ENCODE measurements at regions not wholly inside any gene's neighbourhood (a gene's known extent, or its start where the extent isn't known, plus 50 kb on each side); places are given as distances from the start of the nearest gene placed in this dataset.

- peaks cover 3% of the 10 kb centered on the region for H3K9me3 ChIP-seq (ENCODE audit: control insufficient read depth, insufficient read depth, low read length)
- no peaks in the 10 kb centered on the region for H3K27me3 ChIP-seq (ENCODE audit: control insufficient read depth, insufficient read depth, low read length)
- Mint-ChIP-seq H3K27ac (no peak overlapping the region), H3K4me1 (no peaks in the 10 kb centered on the region), H3K36me3 (no peaks in the 10 kb centered on the region), H3K27me3 (ENCODE audit: low read depth in 2 of 2) (no peaks in the 10 kb centered on the region), H3K4me3 (no peak overlapping the region), H3K9me3 (peaks cover 4 to 6% of the 10 kb centered on the region in 2 donors)
- no peaks in the 10 kb centered on the region for H3K4me1 ChIP-seq (ENCODE audit: control insufficient read depth, insufficient read depth, low read length)
- intact Hi-C loops (cut with micrococcal nuclease) = no loop called here
- no peaks in the 10 kb centered on the region for H3K36me3 ChIP-seq (ENCODE audit: control insufficient read depth, insufficient read depth, low read length)
- DNase-seq (no peak), ATAC-seq (no peak)
- no peak for TF ChIP-seq CTCF (IDR thresholded peaks at IDR 0.05)
- H3K4me3 ChIP-seq (ENCODE audit: low read length) = no peak overlapping the region
- no peak overlapping the region for H3K27ac ChIP-seq (ENCODE audit: low read length)
Measured at GRCh38 chr3:22986958-22987357, 216.2 kb upstream of the UBE2E2 start.

GRCh38 chr3:22988566-22988965 lies 214.6 kb upstream of the UBE2E2 start:
- Histone ChIP-seq H3K4me1 (ENCODE audit: control insufficient read depth, insufficient read depth, low read length) (no peaks in the 10 kb centered on the region), H3K4me3 (ENCODE audit: low read length) (no peak overlapping the region), H3K27ac (ENCODE audit: low read length) (no peak overlapping the region), H3K9me3 (ENCODE audit: control insufficient read depth, insufficient read depth, low read length) (peaks cover 3% of the 10 kb centered on the region), H3K27me3 (ENCODE audit: control insufficient read depth, insufficient read depth, low read length) (no peaks in the 10 kb centered on the region), H3K36me3 (ENCODE audit: control insufficient read depth, insufficient read depth, low read length) (no peaks in the 10 kb centered on the region)
- ATAC-seq = no peak
- Mint-ChIP-seq H3K4me3 (no peak overlapping the region), H3K27me3 (ENCODE audit: low read depth in 2 of 2) (no peaks in the 10 kb centered on the region), H3K4me1 (no peaks in the 10 kb centered on the region), H3K36me3 (no peaks in the 10 kb centered on the region), H3K27ac (no peak overlapping the region), H3K9me3 (peaks cover 2 to 6% of the 10 kb centered on the region in 2 donors)
- intact Hi-C loops (cut with micrococcal nuclease) = no loop called here
- no peak for TF ChIP-seq CTCF (IDR thresholded peaks at IDR 0.05)
- DNase-seq = no peak

GRCh38 chr3:22989716-22990115 lies 213.4 kb upstream of the UBE2E2 start:
- intact Hi-C loops (cut with micrococcal nuclease) = no loop called here
- DNase-seq = no peak
- ATAC-seq = no peak
- no peaks in the 10 kb centered on the region for H3K4me1 ChIP-seq (ENCODE audit: control insufficient read depth, insufficient read depth, low read length)
- Mint-ChIP-seq H3K27ac (no peak overlapping the region), H3K9me3 (peaks cover 2 to 6% of the 10 kb centered on the region in 2 donors), H3K4me3 (no peak overlapping the region), H3K27me3 (ENCODE audit: low read depth in 2 of 2) (no peaks in the 10 kb centered on the region), H3K4me1 (no peaks in the 10 kb centered on the region), H3K36me3 (no peaks in the 10 kb centered on the region)
- H3K36me3 ChIP-seq (ENCODE audit: control insufficient read depth, insufficient read depth, low read length) = no peaks in the 10 kb centered on the region
- H3K27me3 ChIP-seq (ENCODE audit: control insufficient read depth, insufficient read depth, low read length) = no peaks in the 10 kb centered on the region
- TF ChIP-seq CTCF (IDR thresholded peaks at IDR 0.05) = no peak
- no peak overlapping the region for H3K27ac ChIP-seq (ENCODE audit: low read length)
- WGBS (ENCODE audit: insufficient coverage) = 93% methylated on average over 17 of the region's 17 CpGs
- no peak overlapping the region for H3K4me3 ChIP-seq (ENCODE audit: low read length)
- peaks cover 3% of the 10 kb centered on the region for H3K9me3 ChIP-seq (ENCODE audit: control insufficient read depth, insufficient read depth, low read length)

- Mint-ChIP-seq H3K27me3 (ENCODE audit: low read depth in 2 of 2) (no peaks in the 10 kb centered on the region), H3K9me3 (peaks cover 0 to 2% of the 10 kb centered on the region in 2 donors)
- intact Hi-C loops (cut with micrococcal nuclease) = no loop called here
Measured at GRCh38 chr3:22990291-22991200, 212.6 kb upstream of the UBE2E2 start.

More at GRCh38 chr3:22990291-22991200, 212.6 kb upstream of the UBE2E2 start:
- Mint-ChIP-seq H3K4me1 (no peaks in the 10 kb centered on the region), H3K27ac (no peak overlapping the region), H3K4me3 (no peak overlapping the region), H3K36me3 (no peaks in the 10 kb centered on the region)
- Histone ChIP-seq H3K36me3 (ENCODE audit: control insufficient read depth, insufficient read depth, low read length) (no peaks in the 10 kb centered on the region), H3K4me1 (ENCODE audit: control insufficient read depth, insufficient read depth, low read length) (no peaks in the 10 kb centered on the region), H3K9me3 (ENCODE audit: control insufficient read depth, insufficient read depth, low read length) (peaks cover 2% of the 10 kb centered on the region), H3K27ac (ENCODE audit: low read length) (no peak overlapping the region), H3K4me3 (ENCODE audit: low read length) (no peak overlapping the region), H3K27me3 (ENCODE audit: control insufficient read depth, insufficient read depth, low read length) (no peaks in the 10 kb centered on the region)
- no peak for TF ChIP-seq CTCF (IDR thresholded peaks at IDR 0.05)
- 95% methylated on average over 44 of the region's 44 CpGs for WGBS (ENCODE audit: insufficient coverage)
- no peak for ATAC-seq
- no peak for DNase-seq
